ENCODE measurements at regions not wholly inside any gene's neighbourhood (a gene's known extent, or its start where the extent isn't known, plus 50 kb on each side); places are given as distances from the start of the nearest gene placed in this dataset.

DNA sequence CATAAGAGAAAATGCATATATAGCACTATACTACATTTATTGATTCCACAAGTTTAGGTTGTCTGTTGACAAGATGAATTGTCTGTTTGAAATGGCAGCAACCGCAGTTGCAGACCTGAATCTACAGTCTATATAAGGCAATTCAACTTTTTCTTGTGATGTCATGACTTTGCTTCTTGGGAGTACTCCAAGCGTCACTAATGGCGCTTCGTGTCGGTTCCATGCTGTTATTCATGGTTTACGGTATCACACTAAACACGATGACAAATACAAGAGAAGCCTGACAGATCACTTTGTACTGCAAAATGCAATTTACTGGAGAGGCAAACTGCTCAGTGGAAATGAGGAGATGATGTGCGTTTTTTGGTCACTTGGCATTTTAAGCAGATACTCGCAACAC is 280.3 kb upstream of the TCF21 start:
- 92 to 93% methylated on average over 9 of the region's 9 CpGs for WGBS, 2 donors
- Histone ChIP-seq H3K27me3 (ENCODE audit: control insufficient read depth in 1 of 2, insufficient read depth in 2 of 2, low read length in 2 of 2) (no peaks in the 10 kb centered on the region), H3K9me3 (ENCODE audit: control insufficient read depth in 2 of 2, insufficient read depth in 1 of 2, low read depth in 1 of 2, low read length in 1 of 2) (no peaks in the 10 kb centered on the region), H3K27ac (ENCODE audit: low read depth in 2 of 2, low read length in 1 of 2) (no peak overlapping the region), H3K36me3 (ENCODE audit: control insufficient read depth in 2 of 2, insufficient read depth in 2 of 2, low read length in 1 of 2) (no peaks in the 10 kb centered on the region), H3K4me3 (ENCODE audit: low read depth in 1 of 2, low read length in 2 of 2) (no peak overlapping the region), H3K4me1 (ENCODE audit: control insufficient read depth in 2 of 2, insufficient read depth in 2 of 2, low read length in 1 of 2) (no peaks in the 10 kb centered on the region)

DNA sequence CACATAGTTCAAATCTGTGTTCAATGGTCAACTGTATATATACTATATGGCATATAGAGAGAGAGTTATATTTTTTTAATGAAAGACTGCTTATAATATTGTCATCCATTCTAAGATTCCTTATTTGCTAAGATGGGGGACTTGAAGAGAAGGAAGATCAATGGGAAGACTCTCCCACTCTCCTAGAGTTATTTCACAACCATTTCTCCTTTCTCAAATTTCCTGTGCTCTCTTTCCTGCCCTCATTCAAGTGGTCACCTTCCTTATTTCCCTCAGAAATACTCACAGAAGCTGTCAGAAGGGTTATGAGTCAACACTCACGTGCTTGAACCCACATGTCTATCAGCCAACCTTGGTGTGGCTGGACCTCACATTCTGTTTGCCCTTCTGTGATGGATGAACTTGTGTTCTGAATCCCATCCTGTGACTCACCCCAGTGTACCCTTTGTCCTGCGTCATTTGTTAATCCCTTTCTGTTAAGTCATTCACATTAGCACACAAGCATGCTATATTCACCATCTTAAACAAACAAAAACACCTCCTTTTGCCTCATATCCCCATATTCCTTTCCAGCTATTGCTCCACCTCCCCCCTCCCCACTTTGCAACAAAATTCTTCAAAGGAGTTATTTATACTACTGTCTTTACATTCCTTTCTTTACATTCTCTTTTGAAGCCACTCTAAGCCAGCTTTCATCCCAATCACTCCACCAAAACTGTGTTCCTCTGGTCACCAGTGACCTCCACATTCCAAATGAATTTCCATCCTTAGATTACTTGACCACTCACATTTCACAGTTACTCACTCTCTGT is 279.3 kb upstream of the TCF21 start:
- no peaks in the 10 kb centered on the region for H3K27me3 ChIP-seq (ENCODE audit: control insufficient read depth in 1 of 2, insufficient read depth in 2 of 2, low read length in 2 of 2)
- H3K36me3 ChIP-seq (ENCODE audit: control insufficient read depth in 2 of 2, insufficient read depth in 2 of 2, low read length in 1 of 2), result no peaks in the 10 kb centered on the region
- H3K4me3 ChIP-seq (ENCODE audit: low read depth in 1 of 2, low read length in 2 of 2), result no peak overlapping the region
- no peaks in the 10 kb centered on the region for H3K4me1 ChIP-seq (ENCODE audit: control insufficient read depth in 2 of 2, insufficient read depth in 2 of 2, low read length in 1 of 2)
- no peak overlapping the region for H3K27ac ChIP-seq (ENCODE audit: low read depth in 2 of 2, low read length in 1 of 2)
- 23 to 27% methylated on average over 2 of the region's 2 CpGs for WGBS, 2 donors
- H3K9me3 ChIP-seq (ENCODE audit: control insufficient read depth in 2 of 2, insufficient read depth in 1 of 2, low read depth in 1 of 2, low read length in 1 of 2), result no peaks in the 10 kb centered on the region

DNA sequence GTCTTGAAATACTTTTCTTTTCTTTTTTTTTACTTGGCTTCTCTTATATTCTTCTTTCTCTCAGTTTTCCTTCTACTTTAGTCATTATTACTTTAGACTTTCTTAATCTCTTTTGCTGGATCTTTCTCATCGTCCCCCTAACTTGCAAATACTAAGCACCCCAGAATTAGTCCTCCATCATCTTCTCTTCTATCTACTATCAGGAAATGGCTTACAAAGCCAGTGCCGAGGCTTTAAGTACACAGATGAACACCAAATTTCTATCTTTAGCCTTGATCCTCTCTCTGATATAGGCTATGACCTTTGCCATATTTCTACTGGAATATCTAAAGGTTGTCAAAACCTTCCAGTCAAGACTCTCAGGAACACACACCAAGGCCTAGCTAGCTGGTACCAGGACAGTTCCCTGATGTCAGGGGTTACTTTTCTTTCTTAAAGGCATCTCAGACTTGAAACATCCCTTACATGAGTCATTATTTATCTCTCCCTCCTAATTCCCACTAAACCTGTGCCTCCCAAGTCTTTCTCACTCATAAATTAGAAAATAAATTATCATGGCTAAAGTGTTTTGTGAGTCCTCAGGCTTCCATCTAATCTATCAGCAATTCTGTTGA is 278.6 kb upstream of the TCF21 start:
- H3K9me3 ChIP-seq (ENCODE audit: control insufficient read depth in 2 of 2, insufficient read depth in 1 of 2, low read depth in 1 of 2, low read length in 1 of 2), result no peaks in the 10 kb centered on the region
- H3K36me3 ChIP-seq (ENCODE audit: control insufficient read depth in 2 of 2, insufficient read depth in 2 of 2, low read length in 1 of 2), result no peaks in the 10 kb centered on the region
- H3K27me3 ChIP-seq (ENCODE audit: control insufficient read depth in 1 of 2, insufficient read depth in 2 of 2, low read length in 2 of 2), result no peaks in the 10 kb centered on the region
- H3K27ac ChIP-seq (ENCODE audit: low read depth in 2 of 2, low read length in 1 of 2), result no peak overlapping the region
- H3K4me1 ChIP-seq (ENCODE audit: control insufficient read depth in 2 of 2, insufficient read depth in 2 of 2, low read length in 1 of 2), result no peaks in the 10 kb centered on the region
- H3K4me3 ChIP-seq (ENCODE audit: low read depth in 1 of 2, low read length in 2 of 2), result no peak overlapping the region
- 74 to 77% methylated on average over 2 of the region's 2 CpGs for WGBS, 2 donors

DNA sequence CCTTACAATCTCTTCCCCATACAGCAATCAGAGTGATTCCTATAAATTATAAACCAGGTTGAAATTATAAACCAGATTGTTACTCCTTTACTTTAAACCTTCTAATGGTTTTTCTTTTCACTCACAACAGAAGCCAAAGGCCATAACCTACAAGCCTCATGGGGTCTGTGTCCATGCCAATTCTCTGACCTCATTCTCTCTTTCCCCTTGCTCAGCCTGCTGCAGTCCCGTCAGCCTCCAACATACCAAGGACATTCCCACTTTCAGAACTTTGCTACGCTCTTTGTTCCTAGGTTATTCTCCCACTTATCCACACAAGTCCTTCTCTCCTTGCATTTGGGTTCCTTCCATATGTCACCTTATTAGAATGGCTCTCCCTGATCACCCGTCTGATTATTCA is 277.9 kb upstream of the TCF21 start:
- no peaks in the 10 kb centered on the region for H3K27me3 ChIP-seq (ENCODE audit: control insufficient read depth in 1 of 2, insufficient read depth in 2 of 2, low read length in 2 of 2)

DNA sequence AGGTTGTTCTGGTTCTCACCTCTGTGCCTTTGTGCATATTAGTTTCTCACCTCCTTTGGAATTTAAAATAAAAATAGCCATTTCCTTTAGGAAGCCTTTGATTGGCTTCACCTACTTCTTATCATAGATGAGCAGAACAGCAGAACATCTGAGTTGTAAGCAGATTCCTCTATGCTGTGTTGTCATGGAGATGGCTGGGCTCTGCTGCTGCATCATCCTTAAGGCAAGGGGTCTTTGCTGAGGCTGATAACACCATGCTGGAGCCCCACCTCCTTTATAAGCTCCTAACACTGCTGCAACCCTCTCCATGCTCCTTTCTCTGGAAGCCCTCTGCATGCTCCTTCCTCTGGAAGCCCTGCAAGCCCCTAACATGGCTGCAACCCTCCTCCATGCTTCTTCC is 276.5 kb upstream of the TCF21 start:
- H3K36me3 ChIP-seq (ENCODE audit: control insufficient read depth in 2 of 2, insufficient read depth in 2 of 2, low read length in 1 of 2), result no peaks in the 10 kb centered on the region
- H3K4me1 ChIP-seq (ENCODE audit: control insufficient read depth in 2 of 2, insufficient read depth in 2 of 2, low read length in 1 of 2), result no peaks in the 10 kb centered on the region

More for the DNA sequence above, 277.9 kb upstream of the TCF21 start:
- Histone ChIP-seq H3K36me3 (ENCODE audit: control insufficient read depth in 2 of 2, insufficient read depth in 2 of 2, low read length in 1 of 2) (no peaks in the 10 kb centered on the region), H3K4me3 (ENCODE audit: low read depth in 1 of 2, low read length in 2 of 2) (no peak overlapping the region), H3K9me3 (ENCODE audit: control insufficient read depth in 2 of 2, insufficient read depth in 1 of 2, low read depth in 1 of 2, low read length in 1 of 2) (no peaks in the 10 kb centered on the region), H3K27ac (ENCODE audit: low read depth in 2 of 2, low read length in 1 of 2) (no peak overlapping the region), H3K4me1 (ENCODE audit: control insufficient read depth in 2 of 2, insufficient read depth in 2 of 2, low read length in 1 of 2) (no peaks in the 10 kb centered on the region)
- 85 to 88% methylated on average over 3 of the region's 3 CpGs for WGBS, 2 donors

DNA sequence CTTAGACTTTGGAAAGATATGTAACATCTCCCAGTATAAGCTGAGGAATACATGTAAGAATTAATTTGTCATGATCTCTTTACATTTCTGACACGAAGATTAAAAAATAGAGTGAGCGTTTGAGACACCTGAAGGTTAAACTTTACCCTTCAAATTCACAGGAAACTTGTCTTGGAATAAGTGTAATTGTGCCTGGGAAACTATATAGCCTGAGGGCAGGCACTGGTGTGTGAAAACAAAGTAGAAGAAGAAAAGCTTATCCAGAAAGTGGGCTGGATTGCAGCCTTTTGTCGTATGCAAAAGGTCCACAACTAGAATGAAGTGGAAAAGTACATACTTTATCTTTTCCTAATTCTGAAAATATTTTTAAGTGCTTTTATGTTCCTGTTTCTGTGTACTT is 275.7 kb upstream of the TCF21 start:
- no peaks in the 10 kb centered on the region for H3K9me3 ChIP-seq (ENCODE audit: control insufficient read depth in 2 of 2, insufficient read depth in 1 of 2, low read depth in 1 of 2, low read length in 1 of 2)
- H3K36me3 ChIP-seq (ENCODE audit: control insufficient read depth in 2 of 2, insufficient read depth in 2 of 2, low read length in 1 of 2), result no peaks in the 10 kb centered on the region
- H3K4me1 ChIP-seq (ENCODE audit: control insufficient read depth in 2 of 2, insufficient read depth in 2 of 2, low read length in 1 of 2), result no peaks in the 10 kb centered on the region
- H3K27me3 ChIP-seq (ENCODE audit: control insufficient read depth in 1 of 2, insufficient read depth in 2 of 2, low read length in 2 of 2), result no peaks in the 10 kb centered on the region
- no peak overlapping the region for H3K27ac ChIP-seq (ENCODE audit: low read depth in 2 of 2, low read length in 1 of 2)
- no peak overlapping the region for H3K4me3 ChIP-seq (ENCODE audit: low read depth in 1 of 2, low read length in 2 of 2)
- 34 to 49% methylated on average over 3 of the region's 3 CpGs for WGBS, 2 donors

More for the DNA sequence above, 276.5 kb upstream of the TCF21 start:
- no peak overlapping the region for H3K4me3 ChIP-seq (ENCODE audit: low read depth in 1 of 2, low read length in 2 of 2)
- no peaks in the 10 kb centered on the region for H3K27me3 ChIP-seq (ENCODE audit: control insufficient read depth in 1 of 2, insufficient read depth in 2 of 2, low read length in 2 of 2)
- H3K27ac ChIP-seq (ENCODE audit: low read depth in 2 of 2, low read length in 1 of 2), result no peak overlapping the region
- no peaks in the 10 kb centered on the region for H3K9me3 ChIP-seq (ENCODE audit: control insufficient read depth in 2 of 2, insufficient read depth in 1 of 2, low read depth in 1 of 2, low read length in 1 of 2)

DNA sequence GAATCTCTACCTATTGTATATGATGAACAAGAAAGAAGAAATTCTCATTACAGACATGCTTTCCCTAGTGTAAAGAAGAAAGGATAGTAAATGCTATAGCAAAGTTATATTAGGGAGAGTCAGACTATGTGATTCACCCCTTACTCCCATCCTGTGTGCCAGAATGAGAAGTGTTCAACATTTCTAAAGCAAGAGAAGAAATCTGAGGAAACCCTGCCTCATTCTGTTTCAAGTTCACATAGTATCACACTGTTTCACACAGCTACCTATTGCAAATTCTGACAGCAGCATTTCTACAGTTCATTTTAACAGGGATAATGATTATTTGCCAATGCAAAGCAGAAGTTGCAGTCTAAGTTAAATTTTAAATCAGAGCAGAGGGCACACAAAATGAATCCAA is 267.2 kb upstream of the TCF21 start:
- no peaks in the 10 kb centered on the region for H3K4me1 ChIP-seq (ENCODE audit: control insufficient read depth in 2 of 2, insufficient read depth in 2 of 2, low read length in 1 of 2)
- H3K36me3 ChIP-seq (ENCODE audit: control insufficient read depth in 2 of 2, insufficient read depth in 2 of 2, low read length in 1 of 2), result no peaks in the 10 kb centered on the region
- no peaks in the 10 kb centered on the region for H3K9me3 ChIP-seq (ENCODE audit: control insufficient read depth in 2 of 2, insufficient read depth in 1 of 2, low read depth in 1 of 2, low read length in 1 of 2)
- no peaks in the 10 kb centered on the region for H3K27me3 ChIP-seq (ENCODE audit: control insufficient read depth in 1 of 2, insufficient read depth in 2 of 2, low read length in 2 of 2)
- no peak overlapping the region for H3K27ac ChIP-seq (ENCODE audit: low read depth in 2 of 2, low read length in 1 of 2)
- H3K4me3 ChIP-seq (ENCODE audit: low read depth in 1 of 2, low read length in 2 of 2), result no peak overlapping the region

DNA sequence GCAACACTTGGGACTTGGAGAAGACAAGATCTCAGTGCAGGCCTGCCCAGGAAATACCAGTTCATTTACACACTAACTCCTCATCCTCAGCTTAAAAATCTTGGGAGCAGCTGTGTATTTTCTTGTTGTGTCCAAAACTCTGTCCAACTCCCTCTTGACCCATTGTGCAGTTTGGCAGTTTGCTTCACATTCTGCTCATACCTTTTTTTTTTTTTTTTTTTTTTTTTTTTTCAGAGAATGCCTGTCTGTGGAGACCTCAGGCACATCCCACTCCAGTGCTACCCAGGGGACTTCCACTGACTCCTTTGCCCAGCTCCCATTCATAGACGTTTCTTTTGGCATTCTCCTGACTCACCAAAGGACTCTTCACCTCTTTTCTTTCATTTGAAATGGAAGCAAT is 265.8 kb upstream of the TCF21 start:
- no peak overlapping the region for H3K4me3 ChIP-seq (ENCODE audit: low read depth in 1 of 2, low read length in 2 of 2)
- 13 to 14% methylated on average over 1 of the region's 1 CpG for WGBS, 2 donors
- H3K27ac ChIP-seq (ENCODE audit: low read depth in 2 of 2, low read length in 1 of 2), result no peak overlapping the region
- no peaks in the 10 kb centered on the region for H3K36me3 ChIP-seq (ENCODE audit: control insufficient read depth in 2 of 2, insufficient read depth in 2 of 2, low read length in 1 of 2)
- H3K4me1 ChIP-seq (ENCODE audit: control insufficient read depth in 2 of 2, insufficient read depth in 2 of 2, low read length in 1 of 2), result no peaks in the 10 kb centered on the region
- no peaks in the 10 kb centered on the region for H3K9me3 ChIP-seq (ENCODE audit: control insufficient read depth in 2 of 2, insufficient read depth in 1 of 2, low read depth in 1 of 2, low read length in 1 of 2)
- H3K27me3 ChIP-seq (ENCODE audit: control insufficient read depth in 1 of 2, insufficient read depth in 2 of 2, low read length in 2 of 2), result no peaks in the 10 kb centered on the region

DNA sequence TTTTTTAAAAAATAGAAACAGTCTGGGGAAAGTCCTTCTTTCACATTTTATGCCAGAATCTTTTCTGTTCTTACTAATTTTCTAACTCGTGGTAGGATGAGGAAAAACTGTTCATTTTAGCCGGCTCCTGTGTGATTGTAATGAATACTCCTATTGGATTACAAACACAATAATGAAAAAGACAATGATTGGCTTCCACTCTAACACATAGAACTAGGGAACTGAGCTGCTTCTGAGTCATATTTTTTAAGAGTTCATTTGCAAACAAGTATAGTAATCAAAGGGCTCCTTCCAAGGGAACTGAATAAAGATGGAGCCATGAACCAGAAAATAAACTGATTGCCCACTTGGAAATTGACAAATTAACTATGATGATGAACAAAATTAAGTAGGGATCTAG is 265.3 kb upstream of the TCF21 start:
- no peaks in the 10 kb centered on the region for H3K27me3 ChIP-seq (ENCODE audit: control insufficient read depth in 1 of 2, insufficient read depth in 2 of 2, low read length in 2 of 2)
- WGBS, 2 donors, result 55 to 64% methylated on average over 2 of the region's 2 CpGs
- H3K27ac ChIP-seq (ENCODE audit: low read depth in 2 of 2, low read length in 1 of 2), result no peak overlapping the region
- H3K4me3 ChIP-seq (ENCODE audit: low read depth in 1 of 2, low read length in 2 of 2), result no peak overlapping the region
- H3K36me3 ChIP-seq (ENCODE audit: control insufficient read depth in 2 of 2, insufficient read depth in 2 of 2, low read length in 1 of 2), result no peaks in the 10 kb centered on the region
- no peaks in the 10 kb centered on the region for H3K4me1 ChIP-seq (ENCODE audit: control insufficient read depth in 2 of 2, insufficient read depth in 2 of 2, low read length in 1 of 2)
- no peaks in the 10 kb centered on the region for H3K9me3 ChIP-seq (ENCODE audit: control insufficient read depth in 2 of 2, insufficient read depth in 1 of 2, low read depth in 1 of 2, low read length in 1 of 2)

DNA sequence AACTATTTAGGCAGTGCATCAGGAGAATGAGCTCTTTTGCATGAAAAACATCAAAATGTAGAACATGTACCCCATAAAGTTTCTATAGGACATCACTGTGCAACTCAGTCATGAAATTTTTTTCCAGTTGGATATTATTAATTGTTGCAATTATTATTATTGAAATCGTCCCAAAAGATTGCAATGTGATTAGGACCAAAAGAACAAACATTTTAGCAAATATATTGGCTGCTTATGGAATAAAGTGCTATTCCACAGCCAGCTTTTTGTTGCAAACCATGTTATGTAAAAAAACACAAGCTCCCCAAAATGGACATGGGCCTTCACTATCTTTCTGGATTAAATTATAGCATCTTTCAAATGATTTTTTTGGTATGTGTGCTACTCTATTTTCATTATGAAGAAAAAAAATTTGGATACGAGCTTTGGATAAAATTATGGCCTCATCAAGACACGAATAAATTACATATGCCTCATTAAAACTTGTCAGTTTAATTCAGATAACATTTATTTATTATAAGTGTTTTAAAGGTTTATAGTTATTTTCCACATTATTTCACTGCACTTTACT is 262.7 kb upstream of the TCF21 start:
- Histone ChIP-seq H3K4me1 (ENCODE audit: control insufficient read depth in 2 of 2, insufficient read depth in 2 of 2, low read length in 1 of 2) (no peaks in the 10 kb centered on the region), H3K27me3 (ENCODE audit: control insufficient read depth in 1 of 2, insufficient read depth in 2 of 2, low read length in 2 of 2) (no peaks in the 10 kb centered on the region), H3K4me3 (ENCODE audit: low read depth in 1 of 2, low read length in 2 of 2) (no peak overlapping the region), H3K9me3 (ENCODE audit: control insufficient read depth in 2 of 2, insufficient read depth in 1 of 2, low read depth in 1 of 2, low read length in 1 of 2) (no peaks in the 10 kb centered on the region), H3K27ac (ENCODE audit: low read depth in 2 of 2, low read length in 1 of 2) (no peak overlapping the region), H3K36me3 (ENCODE audit: control insufficient read depth in 2 of 2, insufficient read depth in 2 of 2, low read length in 1 of 2) (no peaks in the 10 kb centered on the region)
- WGBS, 2 donors, result 76 to 82% methylated on average over 3 of the region's 3 CpGs

Data from esophagus (tissue), 2 donors.